HG03354 (cell line): ENCODE measurements at regions not wholly inside any gene's neighbourhood (a gene's known extent, or its start where the extent isn't known, plus 50 kb on each side); places are given as distances from the start of the nearest gene placed in this dataset.

Experiments used
- ATAC-seq: cut with Tn5 transposase; IDR thresholded peaks from one replicate; pipeline ENCODE4 v1.9.1; 2021; ENCODE audit warnings: mild to moderate bottlenecking; ENCODE audit not compliant: unreplicated experiment, poor library complexity, severe bottlenecking

DNA sequence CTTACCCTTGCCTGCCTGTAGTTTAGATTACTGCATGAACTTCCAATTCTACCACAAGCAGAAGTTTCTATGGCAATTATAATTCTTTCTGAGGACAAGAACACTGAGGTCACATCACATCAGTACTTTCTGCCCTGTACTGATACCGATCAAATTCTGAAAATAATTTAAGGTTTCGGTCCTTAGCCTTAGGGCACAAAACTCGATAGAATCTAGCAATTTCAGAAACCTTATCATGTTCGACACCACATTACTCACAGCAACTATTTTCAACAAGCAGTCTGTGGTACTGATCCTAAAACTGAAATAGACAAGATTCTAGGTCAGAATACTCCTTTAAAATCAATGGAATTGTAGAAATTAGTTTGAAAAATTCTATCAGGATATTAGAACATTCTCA lies 187.0 kb upstream of the LRFN5 start:
- no peak for ATAC-seq

DNA sequence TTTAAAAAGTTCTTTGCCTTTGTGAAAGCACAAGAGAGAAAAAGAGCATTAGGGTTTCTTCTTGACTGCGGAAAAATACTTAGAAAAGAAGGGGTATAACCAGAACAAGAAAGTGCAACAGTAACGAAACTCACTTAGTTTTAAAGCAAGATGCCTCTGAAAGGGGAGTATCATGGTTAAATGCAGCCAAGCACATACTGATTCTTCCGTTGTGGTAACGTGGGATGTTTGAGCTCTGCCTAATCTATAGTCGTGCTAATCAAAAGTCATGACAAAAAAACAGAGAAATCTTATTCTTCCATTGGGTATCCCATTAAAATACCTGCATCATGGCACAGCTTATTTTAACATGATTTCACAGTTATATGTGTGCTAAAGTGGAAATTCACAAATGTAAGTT lies 187.8 kb upstream of the LRFN5 start:
- ATAC-seq = no peak

- no peak for ATAC-seq
Observed at GRCh38 chr14:41409806-41410205, 196.9 kb upstream of the LRFN5 start.

DNA sequence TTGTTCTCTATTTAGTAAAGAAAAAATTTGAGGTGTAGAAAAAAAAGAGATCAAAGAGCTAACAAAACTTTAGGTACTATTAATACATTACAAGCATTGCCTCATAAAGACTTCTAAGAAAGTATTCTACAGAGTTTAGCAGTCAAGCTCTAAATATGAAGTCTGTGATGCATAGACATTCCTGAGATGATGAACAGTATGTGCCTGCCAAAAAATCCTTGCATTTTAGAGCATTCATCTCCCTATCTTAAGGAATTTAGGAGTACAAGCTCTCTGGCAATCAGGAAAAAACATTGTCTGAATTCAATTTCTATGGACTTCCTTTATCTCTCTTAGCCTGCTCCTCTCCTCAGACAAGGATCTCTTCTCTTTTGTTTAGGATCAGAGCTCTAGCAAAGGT lies 202.6 kb upstream of the LRFN5 start:
- no peak for ATAC-seq

DNA sequence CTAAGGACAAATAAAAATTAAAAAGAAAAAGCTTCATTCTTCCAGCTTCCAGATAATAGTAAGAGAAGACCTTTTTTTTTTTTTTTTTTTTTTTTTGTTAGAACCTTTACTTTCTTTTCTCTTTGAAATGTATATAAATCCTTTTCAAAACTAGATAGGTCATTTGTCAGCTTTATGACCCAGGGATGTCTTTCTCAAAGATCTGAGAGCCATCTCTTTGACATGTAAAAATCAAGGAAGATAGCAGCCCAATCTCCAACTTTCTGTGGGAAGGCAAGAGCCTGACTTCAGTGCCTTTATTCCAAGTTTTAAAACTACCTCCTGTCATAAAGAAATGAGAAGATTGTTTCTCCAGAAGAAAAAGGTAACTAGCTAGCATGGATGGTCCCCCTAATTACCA lies 203.3 kb upstream of the LRFN5 start:
- no peak for ATAC-seq

DNA sequence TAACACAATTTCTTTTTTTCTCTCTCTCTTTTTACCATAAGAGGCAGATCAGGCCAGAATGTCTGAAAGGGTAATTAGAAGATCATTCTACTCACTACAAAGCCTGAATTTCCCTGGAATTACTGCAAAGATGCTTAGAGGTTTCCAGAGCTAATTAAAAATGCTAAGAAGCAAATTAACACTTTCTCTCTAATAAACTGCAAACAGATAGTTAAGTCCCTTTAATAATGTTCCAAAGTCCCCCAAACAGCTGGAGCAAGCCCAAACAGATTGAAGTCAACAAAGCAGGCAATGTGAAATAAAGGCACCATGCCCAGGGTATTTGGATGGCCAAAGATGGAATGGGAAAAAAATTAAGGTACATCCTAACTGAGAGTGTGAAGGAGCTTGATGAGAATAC lies 208.8 kb upstream of the LRFN5 start:
- no peak for ATAC-seq

DNA sequence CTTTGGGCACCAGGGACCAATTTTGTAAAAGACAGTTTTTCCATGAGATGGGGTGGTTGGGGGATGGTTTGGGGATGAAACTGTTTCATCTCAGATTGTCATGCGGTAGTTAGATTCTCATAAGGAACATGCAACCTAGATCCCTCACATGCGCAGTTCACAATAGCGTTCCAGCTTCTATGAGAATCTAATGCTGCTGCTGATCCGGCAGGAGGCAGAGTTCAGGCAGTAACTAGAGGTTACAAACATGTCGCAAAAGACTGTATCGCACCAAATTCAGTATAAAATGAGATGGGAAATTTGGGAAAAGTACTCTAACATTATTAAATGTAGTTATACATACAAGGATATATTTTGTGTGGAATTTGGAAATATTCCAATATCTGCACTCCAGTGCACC lies 213.2 kb upstream of the LRFN5 start:
- no peak for ATAC-seq

- no peak for ATAC-seq
Observed at GRCh38 chr14:41392226-41392625, 214.4 kb upstream of the LRFN5 start.

- no peak for ATAC-seq
Observed at GRCh38 chr14:41389355-41389754, 217.3 kb upstream of the LRFN5 start.

GRCh38 chr14:41385797-41386196 lies 220.9 kb upstream of the LRFN5 start:
- no peak for ATAC-seq

GRCh38 chr14:41380017-41380416 lies 226.7 kb upstream of the LRFN5 start:
- ATAC-seq = no peak

DNA sequence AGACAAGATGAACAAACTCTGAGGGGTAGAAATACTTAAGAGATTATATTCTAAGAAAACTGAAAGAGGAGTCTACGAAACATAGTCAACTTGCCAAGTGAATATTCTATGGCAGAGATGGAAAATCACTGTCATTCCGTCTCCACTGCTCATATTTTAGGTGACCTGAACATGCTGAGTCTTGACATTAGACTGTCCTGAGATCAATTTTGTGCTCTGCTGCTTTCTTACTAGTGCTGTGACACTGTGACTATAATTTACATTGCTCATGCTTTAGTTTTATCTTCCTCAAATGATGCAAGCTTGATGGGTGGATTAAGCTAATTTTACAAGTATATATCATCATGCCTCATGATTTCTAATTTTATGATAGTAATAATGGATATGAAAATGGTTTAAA lies 228.2 kb upstream of the LRFN5 start:
- ATAC-seq = no peak

- no peak for ATAC-seq
Observed at GRCh38 chr14:41377932-41378331, 228.7 kb upstream of the LRFN5 start.

- ATAC-seq = no peak
Observed at GRCh38 chr14:41374092-41374491, 232.6 kb upstream of the LRFN5 start.

- no peak for ATAC-seq
Observed at GRCh38 chr14:41362139-41362538, 244.5 kb upstream of the LRFN5 start.

- ATAC-seq = no peak
Observed at GRCh38 chr14:41360126-41360525, 246.6 kb upstream of the LRFN5 start.

GRCh38 chr14:41355866-41356265 lies 250.8 kb upstream of the LRFN5 start:
- ATAC-seq = no peak

- no peak for ATAC-seq
Observed at GRCh38 chr14:41350476-41350875, 256.2 kb upstream of the LRFN5 start.

GRCh38 chr14:41349289-41349910 lies 257.3 kb upstream of the LRFN5 start:
- no peak for ATAC-seq

GRCh38 chr14:41343857-41344256 lies 262.8 kb upstream of the LRFN5 start:
- no peak for ATAC-seq

DNA sequence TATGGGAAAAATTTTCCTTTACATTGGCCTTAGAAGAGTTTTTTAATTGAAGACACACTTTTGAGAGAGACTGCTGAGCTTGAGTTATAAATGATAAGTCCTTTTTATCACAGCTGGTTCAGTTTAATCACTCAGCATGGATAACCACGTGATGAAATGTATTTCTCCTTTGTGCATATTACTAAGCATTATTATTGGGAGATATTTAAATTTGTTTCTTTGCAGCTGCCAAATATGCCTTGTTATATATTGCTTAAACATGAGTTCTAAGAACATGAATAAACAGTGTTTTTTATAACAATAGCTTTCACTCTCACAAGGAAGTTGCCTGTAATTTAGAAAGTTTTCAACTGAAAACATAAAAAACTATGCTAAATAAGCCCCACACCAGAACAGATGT lies 293.5 kb upstream of the LRFN5 start:
- ATAC-seq = no peak

DNA sequence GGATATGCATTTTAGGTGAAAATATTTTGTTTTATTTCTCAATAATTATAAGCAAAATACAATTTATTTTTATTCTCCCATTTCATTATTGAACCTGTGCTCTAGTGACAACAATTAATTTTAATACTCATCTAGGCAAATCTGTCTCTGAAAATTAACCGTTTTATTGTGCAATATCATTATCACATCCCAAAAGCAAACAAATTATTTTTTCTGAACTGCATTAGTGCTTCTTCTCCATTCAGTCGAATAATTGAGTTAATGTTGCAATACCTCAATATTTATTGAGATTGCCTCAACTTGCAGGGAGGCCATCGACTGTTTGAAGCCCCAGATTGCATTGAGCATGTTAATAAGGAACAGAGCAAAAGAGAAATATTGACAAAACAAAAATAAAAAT lies 303.2 kb upstream of the LRFN5 start:
- ATAC-seq = no peak
